MM.1S (cell line): ENCODE measurements at regions not wholly inside any gene's neighbourhood (a gene's known extent, or its start where the extent isn't known, plus 50 kb on each side); places are given as distances from the start of the nearest gene placed in this dataset.
"Not testable (repeated sequence)": the region's sequence is repeated elsewhere in the genome, so short reads cannot be mapped to it uniquely, and the experiment has no call there.

Experiments
- CTCF ChIP-seq: fragments of 300-600 bp; sonication (generic); IDR thresholded peaks from 2 replicates; pipeline ENCODE4 v1.5.1; 2016; ENCODE audit warnings: antibody characterized with exemption, low read length, mixed read lengths
- EZH2 ChIP-seq: fragments of 300-600 bp; sonication (generic); optimal IDR thresholded peaks from 2 replicates; pipeline ENCODE3; 2017; ENCODE audit warnings: low read depth, mild to moderate bottlenecking, antibody characterized with exemption, low read length, mixed read lengths

GRCh38 chr9:138177091-138177490, 299.5 kb downstream of the CACNA1B start:
- not testable (repeated sequence) for TF ChIP-seq EZH2, CTCF
